IgD-negative memory B cell (primary cell): ENCODE measurements at regions not wholly inside any gene's neighbourhood (a gene's known extent, or its start where the extent isn't known, plus 50 kb on each side); places are given as distances from the start of the nearest gene placed in this dataset.

ENCODE experiments used
- H3K27ac Mint-ChIP-seq, 3 donors: one replicate each; pipeline ENCODE4 v1.8.0; 2020 to 2022; ENCODE audit warnings: mild to moderate bottlenecking in 3 of 3, mixed read lengths in 3 of 3, moderate library complexity in 1 of 3
- H3K27me3 Mint-ChIP-seq: one replicate; pipeline ENCODE4 v1.8.0; 2021; ENCODE audit warnings: mixed read lengths
- H3K36me3 Mint-ChIP-seq: one replicate; pipeline ENCODE4 v1.8.0; 2020; ENCODE audit warnings: mild to moderate bottlenecking, mixed read lengths
- H3K4me1 Mint-ChIP-seq, 3 donors: one replicate each; pipeline ENCODE4 v1.8.0; 2020 to 2022; ENCODE audit warnings: mixed read lengths in 3 of 3, mild to moderate bottlenecking in 1 of 3
- H3K4me3 Mint-ChIP-seq, 4 donors: one replicate each; pipeline ENCODE4 v1.8.0; 2020 to 2022; ENCODE audit warnings: mild to moderate bottlenecking in 4 of 4, mixed read lengths in 4 of 4, moderate library complexity in 3 of 4
- H3K9me3 Mint-ChIP-seq, 3 donors: one replicate each; pipeline ENCODE4 v1.8.0; 2020 to 2021; ENCODE audit warnings: mixed read lengths in 3 of 3, mild to moderate bottlenecking in 1 of 3

GRCh38 chr4:23697722-23698121 lies 192.1 kb downstream of the PPARGC1A start:
- Mint-ChIP-seq H3K27me3 (no peaks in the 10 kb centered on the region), H3K4me3 (no peak overlapping the region), H3K4me1 (no peaks in the 10 kb centered on the region), H3K36me3 (no peaks in the 10 kb centered on the region), H3K27ac (no peak overlapping the region), H3K9me3 (peaks cover 0 to 2% (median 0%) of the 10 kb centered on the region in 3 donors)

GRCh38 chr4:23697001-23697528 lies 192.8 kb downstream of the PPARGC1A start:
- H3K36me3 Mint-ChIP-seq: no peaks in the 10 kb centered on the region
- H3K27me3 Mint-ChIP-seq: no peaks in the 10 kb centered on the region

GRCh38 chr4:23686169-23686897 lies 203.5 kb downstream of the PPARGC1A start:
- no peak overlapping the region for H3K27ac Mint-ChIP-seq
- H3K36me3 Mint-ChIP-seq: peaks cover 3% of the 10 kb centered on the region
- no peak overlapping the region for H3K4me3 Mint-ChIP-seq
- H3K27me3 Mint-ChIP-seq: no peaks in the 10 kb centered on the region
- H3K4me1 Mint-ChIP-seq: no peaks in the 10 kb centered on the region
- peaks cover 3 to 11% (median 5%) of the 10 kb centered on the region in 3 donors for H3K9me3 Mint-ChIP-seq

More at GRCh38 chr4:23697001-23697528, 192.8 kb downstream of the PPARGC1A start:
- no peaks in the 10 kb centered on the region for H3K4me1 Mint-ChIP-seq
- H3K9me3 Mint-ChIP-seq: no peaks in the 10 kb centered on the region
- no peak overlapping the region for H3K27ac Mint-ChIP-seq
- no peak overlapping the region for H3K4me3 Mint-ChIP-seq

GRCh38 chr4:23685471-23685870 lies 204.4 kb downstream of the PPARGC1A start:
- Mint-ChIP-seq H3K9me3 (peaks cover 3 to 13% (median 6%) of the 10 kb centered on the region in 3 donors), H3K4me3 (no peak overlapping the region), H3K4me1 (no peaks in the 10 kb centered on the region), H3K36me3 (peaks cover 3% of the 10 kb centered on the region), H3K27me3 (no peaks in the 10 kb centered on the region), H3K27ac (no peak overlapping the region)

- Mint-ChIP-seq H3K4me1 (no peaks in the 10 kb centered on the region), H3K27ac (no peak overlapping the region), H3K36me3 (peaks cover 2% of the 10 kb centered on the region), H3K4me3 (no peak overlapping the region), H3K9me3 (peaks cover 0 to 9% (median 4%) of the 10 kb centered on the region in 3 donors), H3K27me3 (no peaks in the 10 kb centered on the region)
These were observed 209.0 kb downstream of the PPARGC1A start for GRCh38 chr4:23680671-23681518.

GRCh38 chr4:23674694-23675093 lies 215.2 kb downstream of the PPARGC1A start:
- H3K4me3 Mint-ChIP-seq: no peak overlapping the region
- no peaks in the 10 kb centered on the region for H3K4me1 Mint-ChIP-seq
- H3K9me3 Mint-ChIP-seq: peaks cover 0 to 12% (median 6%) of the 10 kb centered on the region in 3 donors
- H3K27ac Mint-ChIP-seq: no peak overlapping the region
- no peaks in the 10 kb centered on the region for H3K27me3 Mint-ChIP-seq
- H3K36me3 Mint-ChIP-seq: peaks cover 2% of the 10 kb centered on the region

GRCh38 chr4:23667659-23668058 lies 222.2 kb downstream of the PPARGC1A start:
- Mint-ChIP-seq H3K4me3 (peak overlapping the region in 1 of 4 donors; percentile 5), H3K36me3 (no peaks in the 10 kb centered on the region), H3K4me1 (no peaks in the 10 kb centered on the region), H3K27ac (peak overlapping the region in 1 of 3 donors; percentile 2), H3K9me3 (peaks cover 4 to 19% (median 7%) of the 10 kb centered on the region in 3 donors), H3K27me3 (no peaks in the 10 kb centered on the region)

- Mint-ChIP-seq H3K4me3 (no peak overlapping the region), H3K9me3 (peaks cover 4 to 14% (median 5%) of the 10 kb centered on the region in 3 donors), H3K27ac (no peak overlapping the region), H3K4me1 (peaks cover 0 to 2% (median 0%) of the 10 kb centered on the region in 3 donors), H3K36me3 (no peaks in the 10 kb centered on the region), H3K27me3 (no peaks in the 10 kb centered on the region)
These were observed 229.0 kb downstream of the PPARGC1A start for GRCh38 chr4:23660865-23661264.

- peaks cover 0 to 10% (median 7%) of the 10 kb centered on the region in 3 donors for H3K9me3 Mint-ChIP-seq
- no peak overlapping the region for H3K27ac Mint-ChIP-seq
- H3K36me3 Mint-ChIP-seq: peaks cover 2% of the 10 kb centered on the region
These were observed 235.1 kb downstream of the PPARGC1A start for GRCh38 chr4:23654791-23655190.

GRCh38 chr4:23648854-23649596 lies 240.8 kb downstream of the PPARGC1A start:
- H3K27me3 Mint-ChIP-seq: no peaks in the 10 kb centered on the region
- H3K4me3 Mint-ChIP-seq: no peak overlapping the region
- H3K27ac Mint-ChIP-seq: no peak overlapping the region
- H3K4me1 Mint-ChIP-seq: no peaks in the 10 kb centered on the region
- H3K36me3 Mint-ChIP-seq: no peaks in the 10 kb centered on the region
- H3K9me3 Mint-ChIP-seq: peaks cover 0 to 3% (median 3%) of the 10 kb centered on the region in 3 donors

More at GRCh38 chr4:23654791-23655190, 235.1 kb downstream of the PPARGC1A start:
- Mint-ChIP-seq H3K4me3 (no peak overlapping the region), H3K4me1 (peaks cover 0 to 2% (median 0%) of the 10 kb centered on the region in 3 donors), H3K27me3 (no peaks in the 10 kb centered on the region)

- no peaks in the 10 kb centered on the region for H3K27me3 Mint-ChIP-seq
- no peak overlapping the region for H3K27ac Mint-ChIP-seq
- no peaks in the 10 kb centered on the region for H3K36me3 Mint-ChIP-seq
- peaks cover 2 to 5% (median 3%) of the 10 kb centered on the region in 3 donors for H3K9me3 Mint-ChIP-seq
- no peaks in the 10 kb centered on the region for H3K4me1 Mint-ChIP-seq
- no peak overlapping the region for H3K4me3 Mint-ChIP-seq
These were observed 254.4 kb downstream of the PPARGC1A start for GRCh38 chr4:23635468-23635867.

GRCh38 chr4:23631255-23631950 lies 258.4 kb downstream of the PPARGC1A start:
- Mint-ChIP-seq H3K27ac (no peak overlapping the region), H3K4me3 (no peak overlapping the region), H3K4me1 (no peaks in the 10 kb centered on the region), H3K36me3 (no peaks in the 10 kb centered on the region), H3K27me3 (no peaks in the 10 kb centered on the region), H3K9me3 (peaks cover 0 to 4% (median 0%) of the 10 kb centered on the region in 3 donors)

GRCh38 chr4:23630110-23630509 lies 259.7 kb downstream of the PPARGC1A start:
- H3K27me3 Mint-ChIP-seq: no peaks in the 10 kb centered on the region
- H3K36me3 Mint-ChIP-seq: no peaks in the 10 kb centered on the region
- no peaks in the 10 kb centered on the region for H3K4me1 Mint-ChIP-seq
- H3K9me3 Mint-ChIP-seq: peaks cover 0 to 2% (median 0%) of the 10 kb centered on the region in 3 donors
- no peak overlapping the region for H3K27ac Mint-ChIP-seq
- no peak overlapping the region for H3K4me3 Mint-ChIP-seq

- no peak overlapping the region for H3K4me3 Mint-ChIP-seq
- no peaks in the 10 kb centered on the region for H3K27me3 Mint-ChIP-seq
- no peaks in the 10 kb centered on the region for H3K4me1 Mint-ChIP-seq
- H3K9me3 Mint-ChIP-seq: peaks cover 0 to 3% (median 2%) of the 10 kb centered on the region in 3 donors
- no peak overlapping the region for H3K27ac Mint-ChIP-seq
- H3K36me3 Mint-ChIP-seq: no peaks in the 10 kb centered on the region
These were observed 260.4 kb downstream of the PPARGC1A start for GRCh38 chr4:23629421-23629820.
